B cell (primary cell): ENCODE measurements at regions not wholly inside any gene's neighbourhood (a gene's known extent, or its start where the extent isn't known, plus 50 kb on each side); places are given as distances from the start of the nearest gene placed in this dataset.

Experiments
- EZH2 ChIP-seq: IDR thresholded peaks from 2 replicates; pipeline ENCODE4 v1.6.1; 2012; ENCODE audit warnings: borderline replicate concordance, low read depth, mild to moderate bottlenecking, moderate library complexity, low read length; ENCODE audit not compliant: insufficient read depth, poor library complexity, severe bottlenecking
- TF ChIP-seq, protein P1 (sequence below): fragments of 200-600 bp; IDR thresholded peaks from one replicate; pipeline ENCODE4 v1.8.0; 2022; ENCODE audit warnings: antibody characterized with exemption, mild to moderate bottlenecking

DNA sequence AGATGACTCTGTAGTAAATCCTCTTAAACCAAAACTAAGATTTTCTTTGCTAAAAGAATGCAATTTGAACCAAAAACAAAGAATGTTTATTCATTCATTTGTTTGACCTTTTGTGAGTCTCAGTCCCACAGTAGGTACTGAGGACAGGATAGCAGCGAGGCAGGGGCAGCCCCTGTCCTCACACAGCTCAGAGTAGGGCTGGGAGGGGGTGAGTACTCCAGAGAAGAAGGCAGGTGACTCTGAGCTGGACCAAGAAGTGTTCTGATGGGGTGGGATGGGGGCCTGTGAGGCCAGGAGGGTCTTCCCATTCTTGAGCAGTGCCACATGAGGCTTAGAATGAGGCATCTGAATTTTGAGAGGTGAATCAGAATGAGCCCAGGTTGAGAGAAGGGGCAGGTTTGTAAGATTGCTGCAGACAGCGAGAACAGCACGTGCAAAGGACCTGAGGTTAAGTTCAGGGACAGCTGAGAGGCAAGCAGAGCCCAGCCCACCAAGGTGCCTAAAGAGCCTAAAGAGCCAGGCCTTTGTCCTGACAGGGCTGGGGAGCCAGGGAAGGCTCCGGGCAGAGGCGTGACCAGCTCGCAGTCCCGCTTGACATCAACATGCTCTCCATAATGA, 56.9 kb upstream of the CHST15 start:
- TF ChIP-seq, protein P1, sequence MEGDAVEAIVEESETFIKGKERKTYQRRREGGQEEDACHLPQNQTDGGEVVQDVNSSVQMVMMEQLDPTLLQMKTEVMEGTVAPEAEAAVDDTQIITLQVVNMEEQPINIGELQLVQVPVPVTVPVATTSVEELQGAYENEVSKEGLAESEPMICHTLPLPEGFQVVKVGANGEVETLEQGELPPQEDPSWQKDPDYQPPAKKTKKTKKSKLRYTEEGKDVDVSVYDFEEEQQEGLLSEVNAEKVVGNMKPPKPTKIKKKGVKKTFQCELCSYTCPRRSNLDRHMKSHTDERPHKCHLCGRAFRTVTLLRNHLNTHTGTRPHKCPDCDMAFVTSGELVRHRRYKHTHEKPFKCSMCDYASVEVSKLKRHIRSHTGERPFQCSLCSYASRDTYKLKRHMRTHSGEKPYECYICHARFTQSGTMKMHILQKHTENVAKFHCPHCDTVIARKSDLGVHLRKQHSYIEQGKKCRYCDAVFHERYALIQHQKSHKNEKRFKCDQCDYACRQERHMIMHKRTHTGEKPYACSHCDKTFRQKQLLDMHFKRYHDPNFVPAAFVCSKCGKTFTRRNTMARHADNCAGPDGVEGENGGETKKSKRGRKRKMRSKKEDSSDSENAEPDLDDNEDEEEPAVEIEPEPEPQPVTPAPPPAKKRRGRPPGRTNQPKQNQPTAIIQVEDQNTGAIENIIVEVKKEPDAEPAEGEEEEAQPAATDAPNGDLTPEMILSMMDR: no peak
- no peak for TF ChIP-seq EZH2
